NT2/D1 (cell line): ENCODE measurements at regions not wholly inside any gene's neighbourhood (a gene's known extent, or its start where the extent isn't known, plus 50 kb on each side); places are given as distances from the start of the nearest gene placed in this dataset.
"Not testable (repeated sequence)": the region's sequence is repeated elsewhere in the genome, so short reads cannot be mapped to it uniquely, and the experiment has no call there.

ENCODE experiments used
- SUZ12 ChIP-seq: IDR thresholded peaks from 2 replicates; pipeline ENCODE4 v1.6.1; 2011; ENCODE audit not compliant: insufficient read length, insufficient read depth; ENCODE audit errors: extremely low read depth
- YY1 ChIP-seq: IDR thresholded peaks from 2 replicates; pipeline ENCODE4 v1.6.1; 2011; ENCODE audit not compliant: insufficient read length, insufficient read depth
- ZNF274 ChIP-seq: IDR thresholded peaks from 2 replicates; pipeline ENCODE4 v1.6.1; 2011; ENCODE audit warnings: mild to moderate bottlenecking, low read depth, low read length

DNA sequence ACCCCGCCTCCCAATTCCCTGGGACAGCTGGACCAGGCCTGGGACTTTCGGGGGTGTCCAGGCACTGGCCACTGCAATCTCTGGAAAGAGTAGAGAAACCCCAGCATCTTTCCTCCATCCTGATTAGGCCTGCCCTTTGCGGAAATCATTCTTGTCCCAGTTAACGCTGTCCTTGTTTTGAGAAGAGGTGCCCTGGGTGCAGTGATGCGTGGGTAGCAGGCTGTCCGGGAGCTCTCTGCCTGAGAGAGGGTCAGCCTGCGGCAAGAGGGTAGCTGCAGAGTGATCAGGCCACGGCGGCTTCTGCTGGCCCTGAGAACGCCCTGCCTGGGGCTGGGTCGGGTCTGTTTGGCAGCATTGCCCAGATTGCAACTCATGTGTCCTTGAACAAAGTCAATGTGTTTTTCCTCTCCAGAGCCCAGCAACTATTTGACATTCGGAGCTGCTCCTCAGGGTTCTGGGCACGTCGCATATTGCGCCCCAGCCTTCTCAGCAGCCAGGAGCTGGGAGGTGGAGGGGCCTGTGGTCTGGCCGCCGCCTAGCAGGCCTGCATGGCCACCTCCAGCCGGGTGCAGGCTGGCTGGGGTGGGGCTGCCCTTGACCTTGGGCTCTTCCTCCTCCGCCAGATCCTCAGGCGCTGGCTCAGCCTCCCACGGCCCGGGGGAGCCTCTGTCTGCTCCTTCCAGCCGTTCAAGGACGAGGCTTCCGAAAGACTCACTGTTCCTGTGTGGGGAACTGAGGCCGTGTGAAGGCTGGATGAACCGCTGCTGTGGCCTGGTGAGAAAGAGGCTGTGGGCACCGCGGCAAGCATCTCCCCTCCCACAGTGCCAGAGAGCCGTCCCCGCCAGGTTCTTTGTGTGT is 150.1 kb upstream of the ZNF469 start:
- TF ChIP-seq ZNF274, SUZ12, YY1: not testable (repeated sequence)
